ENCODE measurements at regions not wholly inside any gene's neighbourhood (a gene's known extent, or its start where the extent isn't known, plus 50 kb on each side); places are given as distances from the start of the nearest gene placed in this dataset.

DNA sequence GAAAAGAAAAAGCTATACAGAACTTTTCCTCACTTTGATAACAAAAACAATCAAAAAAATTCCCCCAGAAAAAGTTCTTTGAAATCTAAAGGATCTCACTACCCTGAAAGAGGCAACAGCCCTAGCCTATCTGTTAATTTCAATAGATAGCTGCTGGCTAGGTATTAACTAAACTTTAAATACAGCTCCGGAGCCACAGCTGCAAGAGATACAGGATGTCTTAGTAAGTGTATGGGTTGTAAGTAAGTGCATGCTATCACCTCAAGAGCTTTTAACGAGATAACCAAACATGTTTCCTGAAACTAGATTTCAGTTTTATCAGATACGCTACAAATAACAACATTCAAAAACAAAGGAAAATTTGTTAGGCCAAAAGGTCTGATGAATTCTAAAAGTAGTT is 148.4 kb downstream of the KLF12 start:
- Histone ChIP-seq H3K36me3 (ENCODE audit: insufficient read depth, low read length) (no peaks in the 10 kb centered on the region), H3K27me3 (ENCODE audit: insufficient read depth, low read depth, low read length) (no peaks in the 10 kb centered on the region), H3K4me2 (ENCODE audit: low read length) (no peak overlapping the region), H3K4me3 (ENCODE audit: low read length) (no peak overlapping the region), H4K20me1 (ENCODE audit: insufficient read depth) (no peaks in the 10 kb centered on the region), H3K9me3 (ENCODE audit: low read length) (no peaks in the 10 kb centered on the region), H3K27ac (ENCODE audit: low read length) (no peak overlapping the region), H2AFZ (ENCODE audit: low read depth, low read length) (no peak overlapping the region), H3K79me2 (replicated peaks; ENCODE audit: insufficient read depth, low read length) (peaks cover 18% of the 10 kb centered on the region), H3K9me2 (ENCODE audit: insufficient read depth, low read length) (no peaks in the 10 kb centered on the region), H3F3A (ENCODE audit: insufficient read depth, low read length, poor library complexity, severe bottlenecking) (no peaks in the 10 kb centered on the region), H3K9ac (ENCODE audit: low read length) (no peak overlapping the region)
- TF ChIP-seq POLR2AphosphoS5 (IDR thresholded peaks at IDR 0.05) (no peak), EP300 (conservative IDR thresholded peaks at IDR 0.05; ENCODE audit: poor library complexity, severe bottlenecking) (no peak), MXI1 (conservative IDR thresholded peaks at IDR 0.05; ENCODE audit: poor library complexity, severe bottlenecking) (no peak), EZH2 (IDR thresholded peaks at IDR 0.05; ENCODE audit: borderline replicate concordance, insufficient read depth, low read length, poor library complexity, severe bottlenecking) (no peak), RAD21 (conservative IDR thresholded peaks at IDR 0.05) (no peak)
- TF ChIP-seq, protein P1, sequence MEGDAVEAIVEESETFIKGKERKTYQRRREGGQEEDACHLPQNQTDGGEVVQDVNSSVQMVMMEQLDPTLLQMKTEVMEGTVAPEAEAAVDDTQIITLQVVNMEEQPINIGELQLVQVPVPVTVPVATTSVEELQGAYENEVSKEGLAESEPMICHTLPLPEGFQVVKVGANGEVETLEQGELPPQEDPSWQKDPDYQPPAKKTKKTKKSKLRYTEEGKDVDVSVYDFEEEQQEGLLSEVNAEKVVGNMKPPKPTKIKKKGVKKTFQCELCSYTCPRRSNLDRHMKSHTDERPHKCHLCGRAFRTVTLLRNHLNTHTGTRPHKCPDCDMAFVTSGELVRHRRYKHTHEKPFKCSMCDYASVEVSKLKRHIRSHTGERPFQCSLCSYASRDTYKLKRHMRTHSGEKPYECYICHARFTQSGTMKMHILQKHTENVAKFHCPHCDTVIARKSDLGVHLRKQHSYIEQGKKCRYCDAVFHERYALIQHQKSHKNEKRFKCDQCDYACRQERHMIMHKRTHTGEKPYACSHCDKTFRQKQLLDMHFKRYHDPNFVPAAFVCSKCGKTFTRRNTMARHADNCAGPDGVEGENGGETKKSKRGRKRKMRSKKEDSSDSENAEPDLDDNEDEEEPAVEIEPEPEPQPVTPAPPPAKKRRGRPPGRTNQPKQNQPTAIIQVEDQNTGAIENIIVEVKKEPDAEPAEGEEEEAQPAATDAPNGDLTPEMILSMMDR (IDR thresholded peaks at IDR 0.05; ENCODE audit: poor library complexity, severe bottlenecking): no peak
- TF ChIP-seq, protein P2, sequence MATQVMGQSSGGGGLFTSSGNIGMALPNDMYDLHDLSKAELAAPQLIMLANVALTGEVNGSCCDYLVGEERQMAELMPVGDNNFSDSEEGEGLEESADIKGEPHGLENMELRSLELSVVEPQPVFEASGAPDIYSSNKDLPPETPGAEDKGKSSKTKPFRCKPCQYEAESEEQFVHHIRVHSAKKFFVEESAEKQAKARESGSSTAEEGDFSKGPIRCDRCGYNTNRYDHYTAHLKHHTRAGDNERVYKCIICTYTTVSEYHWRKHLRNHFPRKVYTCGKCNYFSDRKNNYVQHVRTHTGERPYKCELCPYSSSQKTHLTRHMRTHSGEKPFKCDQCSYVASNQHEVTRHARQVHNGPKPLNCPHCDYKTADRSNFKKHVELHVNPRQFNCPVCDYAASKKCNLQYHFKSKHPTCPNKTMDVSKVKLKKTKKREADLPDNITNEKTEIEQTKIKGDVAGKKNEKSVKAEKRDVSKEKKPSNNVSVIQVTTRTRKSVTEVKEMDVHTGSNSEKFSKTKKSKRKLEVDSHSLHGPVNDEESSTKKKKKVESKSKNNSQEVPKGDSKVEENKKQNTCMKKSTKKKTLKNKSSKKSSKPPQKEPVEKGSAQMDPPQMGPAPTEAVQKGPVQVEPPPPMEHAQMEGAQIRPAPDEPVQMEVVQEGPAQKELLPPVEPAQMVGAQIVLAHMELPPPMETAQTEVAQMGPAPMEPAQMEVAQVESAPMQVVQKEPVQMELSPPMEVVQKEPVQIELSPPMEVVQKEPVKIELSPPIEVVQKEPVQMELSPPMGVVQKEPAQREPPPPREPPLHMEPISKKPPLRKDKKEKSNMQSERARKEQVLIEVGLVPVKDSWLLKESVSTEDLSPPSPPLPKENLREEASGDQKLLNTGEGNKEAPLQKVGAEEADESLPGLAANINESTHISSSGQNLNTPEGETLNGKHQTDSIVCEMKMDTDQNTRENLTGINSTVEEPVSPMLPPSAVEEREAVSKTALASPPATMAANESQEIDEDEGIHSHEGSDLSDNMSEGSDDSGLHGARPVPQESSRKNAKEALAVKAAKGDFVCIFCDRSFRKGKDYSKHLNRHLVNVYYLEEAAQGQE (IDR thresholded peaks at IDR 0.05; ENCODE audit: borderline replicate concordance): no peak

DNA sequence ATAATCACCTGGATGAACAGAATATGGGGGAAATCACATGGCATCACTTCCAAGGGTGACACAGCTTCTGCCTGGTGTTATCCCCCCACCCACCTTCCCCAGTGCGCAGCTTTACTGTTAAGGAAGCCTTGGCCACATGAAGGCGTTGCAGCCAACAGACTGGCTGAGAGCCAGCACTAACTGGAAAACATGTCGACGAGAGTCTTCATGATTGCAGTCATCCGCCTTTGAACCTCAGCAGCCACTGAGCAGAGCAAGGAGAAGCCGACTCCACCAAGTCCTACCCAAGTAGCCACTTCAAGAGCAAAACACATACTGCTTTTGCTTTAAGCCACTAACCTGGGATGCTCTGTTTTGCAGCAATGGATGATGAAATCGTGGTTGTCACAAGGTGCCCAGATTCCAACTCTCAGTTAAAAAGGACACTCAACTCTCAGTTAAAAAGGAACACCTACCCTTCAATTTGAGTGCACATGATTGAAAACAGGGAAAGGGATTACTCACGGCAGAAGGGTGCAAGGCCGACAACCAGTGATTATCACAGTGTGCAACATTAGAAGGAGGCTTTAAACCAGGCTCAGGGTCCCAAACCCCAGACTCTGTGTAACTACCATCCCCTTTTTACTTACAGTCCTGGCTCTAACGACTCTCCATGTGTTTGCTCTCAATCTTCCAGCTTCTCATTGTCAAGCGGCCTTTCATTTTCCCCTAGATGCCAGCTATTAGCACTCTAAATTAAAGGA is 149.1 kb downstream of the KLF12 start:
- no peaks in the 10 kb centered on the region for H3F3A ChIP-seq (ENCODE audit: insufficient read depth, low read length, poor library complexity, severe bottlenecking)
- no peak overlapping the region for H3K4me3 ChIP-seq (ENCODE audit: low read length)
- TF ChIP-seq POLR2AphosphoS5 (IDR thresholded peaks at IDR 0.05) (peak; percentile 65), RAD21 (conservative IDR thresholded peaks at IDR 0.05) (no peak)
- no peaks in the 10 kb centered on the region for H3K9me2 ChIP-seq (ENCODE audit: insufficient read depth, low read length)
- H3K9ac ChIP-seq (ENCODE audit: low read length): no peak overlapping the region
- no peak overlapping the region for H2AFZ ChIP-seq (ENCODE audit: low read depth, low read length)
- H3K79me2 ChIP-seq (replicated peaks; ENCODE audit: insufficient read depth, low read length): peaks cover 23% of the 10 kb centered on the region
- no peaks in the 10 kb centered on the region for H3K36me3 ChIP-seq (ENCODE audit: insufficient read depth, low read length)
- H3K9me3 ChIP-seq (ENCODE audit: low read length): no peaks in the 10 kb centered on the region
- no peaks in the 10 kb centered on the region for H4K20me1 ChIP-seq (ENCODE audit: insufficient read depth)
- no peak overlapping the region for H3K27ac ChIP-seq (ENCODE audit: low read length)
- no peaks in the 10 kb centered on the region for H3K27me3 ChIP-seq (ENCODE audit: insufficient read depth, low read depth, low read length)
- no peak overlapping the region for H3K4me2 ChIP-seq (ENCODE audit: low read length)

DNA sequence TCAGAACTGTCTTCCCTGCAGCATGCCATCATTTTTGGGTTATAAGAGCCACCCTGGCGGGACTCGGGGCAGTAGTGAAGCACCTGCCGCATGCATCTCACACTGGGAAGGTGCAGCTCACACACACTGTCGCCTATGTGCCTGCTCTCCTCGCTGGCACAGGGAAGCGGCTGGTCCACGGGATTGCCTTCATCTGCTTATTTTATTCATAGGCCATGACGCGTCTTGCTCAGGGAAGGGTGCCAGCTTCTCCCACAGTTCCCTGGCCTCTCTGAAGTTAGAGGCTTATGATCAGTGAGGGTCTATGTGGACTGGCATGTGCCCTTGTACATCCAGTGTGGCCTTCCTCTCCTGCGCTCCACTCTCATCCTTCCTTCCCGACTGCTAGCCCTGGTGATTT is 150.0 kb downstream of the KLF12 start:
- H3K9me3 ChIP-seq (ENCODE audit: low read length): no peaks in the 10 kb centered on the region
- H3K36me3 ChIP-seq (ENCODE audit: insufficient read depth, low read length): no peaks in the 10 kb centered on the region
- no peaks in the 10 kb centered on the region for H3F3A ChIP-seq (ENCODE audit: insufficient read depth, low read length, poor library complexity, severe bottlenecking)
- H3K4me3 ChIP-seq (ENCODE audit: low read length): no peak overlapping the region
- H3K79me2 ChIP-seq (replicated peaks; ENCODE audit: insufficient read depth, low read length): peaks cover 30% of the 10 kb centered on the region
- no peaks in the 10 kb centered on the region for H3K27me3 ChIP-seq (ENCODE audit: insufficient read depth, low read depth, low read length)
- no peak overlapping the region for H3K27ac ChIP-seq (ENCODE audit: low read length)
- no peak for TF ChIP-seq MXI1 (conservative IDR thresholded peaks at IDR 0.05; ENCODE audit: poor library complexity, severe bottlenecking)
- no peak for TF ChIP-seq SMC3 (conservative IDR thresholded peaks at IDR 0.05; ENCODE audit: poor library complexity)
- no peak for TF ChIP-seq POLR2AphosphoS5 (IDR thresholded peaks at IDR 0.05)
- H3K4me2 ChIP-seq (ENCODE audit: low read length): no peak overlapping the region
- no peaks in the 10 kb centered on the region for H3K9me2 ChIP-seq (ENCODE audit: insufficient read depth, low read length)
- no peak overlapping the region for H2AFZ ChIP-seq (ENCODE audit: low read depth, low read length)
- no peak overlapping the region for H3K9ac ChIP-seq (ENCODE audit: low read length)
- no peaks in the 10 kb centered on the region for H4K20me1 ChIP-seq (ENCODE audit: insufficient read depth)

Measured in neural cell (in vitro differentiated cells).